ENCODE measurements at regions not wholly inside any gene's neighbourhood (a gene's known extent, or its start where the extent isn't known, plus 50 kb on each side); places are given as distances from the start of the nearest gene placed in this dataset.

GRCh38 chr5:66322786-66323528 lies 178.9 kb downstream of the SREK1 start:
- Histone ChIP-seq H3K27ac (no peak overlapping the region), H3K9me3 (ENCODE audit: low read depth) (no peaks in the 10 kb centered on the region), H3K36me3 (no peaks in the 10 kb centered on the region), H3K4me1 (ENCODE audit: low read depth) (no peaks in the 10 kb centered on the region), H3K4me3 (no peak overlapping the region), H3K27me3 (no peaks in the 10 kb centered on the region)
- TF ChIP-seq, protein P1, sequence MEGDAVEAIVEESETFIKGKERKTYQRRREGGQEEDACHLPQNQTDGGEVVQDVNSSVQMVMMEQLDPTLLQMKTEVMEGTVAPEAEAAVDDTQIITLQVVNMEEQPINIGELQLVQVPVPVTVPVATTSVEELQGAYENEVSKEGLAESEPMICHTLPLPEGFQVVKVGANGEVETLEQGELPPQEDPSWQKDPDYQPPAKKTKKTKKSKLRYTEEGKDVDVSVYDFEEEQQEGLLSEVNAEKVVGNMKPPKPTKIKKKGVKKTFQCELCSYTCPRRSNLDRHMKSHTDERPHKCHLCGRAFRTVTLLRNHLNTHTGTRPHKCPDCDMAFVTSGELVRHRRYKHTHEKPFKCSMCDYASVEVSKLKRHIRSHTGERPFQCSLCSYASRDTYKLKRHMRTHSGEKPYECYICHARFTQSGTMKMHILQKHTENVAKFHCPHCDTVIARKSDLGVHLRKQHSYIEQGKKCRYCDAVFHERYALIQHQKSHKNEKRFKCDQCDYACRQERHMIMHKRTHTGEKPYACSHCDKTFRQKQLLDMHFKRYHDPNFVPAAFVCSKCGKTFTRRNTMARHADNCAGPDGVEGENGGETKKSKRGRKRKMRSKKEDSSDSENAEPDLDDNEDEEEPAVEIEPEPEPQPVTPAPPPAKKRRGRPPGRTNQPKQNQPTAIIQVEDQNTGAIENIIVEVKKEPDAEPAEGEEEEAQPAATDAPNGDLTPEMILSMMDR (IDR thresholded peaks at IDR 0.05; ENCODE audit: low read depth, low read length), result no peak
- no peak for DNase-seq (ENCODE audit: low read depth in 1 of 2, low spot score in 1 of 2)

- H3K4me1 ChIP-seq (ENCODE audit: low read depth), result no peaks in the 10 kb centered on the region
- no peak overlapping the region for H3K4me3 ChIP-seq
- no peak overlapping the region for H3K27ac ChIP-seq
- H3K9me3 ChIP-seq (ENCODE audit: low read depth), result no peaks in the 10 kb centered on the region
- no peaks in the 10 kb centered on the region for H3K36me3 ChIP-seq
- H3K27me3 ChIP-seq, result no peaks in the 10 kb centered on the region
- TF ChIP-seq, protein P1 (IDR thresholded peaks at IDR 0.05; ENCODE audit: low read depth, low read length), result no peak
- no peak for DNase-seq (ENCODE audit: low read depth in 1 of 2, low spot score in 1 of 2)
Measured at GRCh38 chr5:66323529-66323895, 179.4 kb downstream of the SREK1 start.

DNA sequence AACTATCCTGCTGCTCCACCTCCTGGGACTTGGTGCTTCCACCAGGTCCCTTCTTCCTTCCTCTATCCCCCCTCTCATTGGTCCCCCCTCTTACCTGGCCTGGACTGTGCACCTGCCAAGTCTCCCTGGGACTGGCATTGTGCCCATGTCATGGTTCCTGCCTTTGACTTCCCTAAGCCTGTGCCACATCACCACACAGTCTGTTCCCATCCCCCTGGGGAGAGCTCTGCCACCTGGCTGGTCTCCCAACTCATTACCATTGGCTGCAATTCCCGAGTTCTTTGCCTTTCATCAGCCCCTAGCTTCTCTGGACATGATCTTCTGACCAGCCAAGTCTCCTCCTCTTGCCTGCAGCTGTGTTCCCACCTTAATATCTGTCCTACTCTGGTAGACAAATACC lies 180.3 kb downstream of the SREK1 start:
- Histone ChIP-seq H3K4me3 (no peak overlapping the region), H3K27me3 (no peaks in the 10 kb centered on the region), H3K9me3 (ENCODE audit: low read depth) (no peaks in the 10 kb centered on the region), H3K4me1 (ENCODE audit: low read depth) (no peaks in the 10 kb centered on the region), H3K27ac (no peak overlapping the region), H3K36me3 (no peaks in the 10 kb centered on the region)
- DNase-seq (ENCODE audit: low read depth in 1 of 2, low spot score in 1 of 2), result no peak
- TF ChIP-seq, protein P1 (IDR thresholded peaks at IDR 0.05; ENCODE audit: low read depth, low read length), result no peak

GRCh38 chr5:66326276-66326675 lies 182.2 kb downstream of the SREK1 start:
- peak; percentile 14 to 23 for DNase-seq (ENCODE audit: low read depth in 1 of 2, low spot score in 1 of 2)
- TF ChIP-seq, protein P1 (IDR thresholded peaks at IDR 0.05; ENCODE audit: low read depth, low read length), result no peak
- H3K4me3 ChIP-seq, result no peak overlapping the region
- no peak overlapping the region for H3K27ac ChIP-seq
- no peaks in the 10 kb centered on the region for H3K36me3 ChIP-seq
- no peaks in the 10 kb centered on the region for H3K27me3 ChIP-seq
- no peaks in the 10 kb centered on the region for H3K4me1 ChIP-seq (ENCODE audit: low read depth)
- no peaks in the 10 kb centered on the region for H3K9me3 ChIP-seq (ENCODE audit: low read depth)

- Histone ChIP-seq H3K27me3 (no peaks in the 10 kb centered on the region), H3K36me3 (no peaks in the 10 kb centered on the region), H3K9me3 (ENCODE audit: low read depth) (no peaks in the 10 kb centered on the region), H3K4me3 (no peak overlapping the region), H3K4me1 (ENCODE audit: low read depth) (no peaks in the 10 kb centered on the region), H3K27ac (no peak overlapping the region)
- TF ChIP-seq, protein P1 (IDR thresholded peaks at IDR 0.05; ENCODE audit: low read depth, low read length), result no peak
- DNase-seq (ENCODE audit: low read depth in 1 of 2, low spot score in 1 of 2), result no peak
Measured at GRCh38 chr5:66327008-66327407, 182.9 kb downstream of the SREK1 start.

All from cardiac muscle cell (in vitro differentiated cells and primary cell).